ENCODE measurements at regions not wholly inside any gene's neighbourhood (a gene's known extent, or its start where the extent isn't known, plus 50 kb on each side); places are given as distances from the start of the nearest gene placed in this dataset.

- H3K36me3 ChIP-seq (ENCODE audit: low read depth, missing control alignments): no peaks in the 10 kb centered on the region
- H3K4me3 ChIP-seq: no peak overlapping the region
- no peaks in the 10 kb centered on the region for H3K9me3 ChIP-seq
- WGBS, 2 donors: 43 to 47% methylated on average over 8 of the region's 8 CpGs
- no peaks in the 10 kb centered on the region for H3K27me3 ChIP-seq
- intact Hi-C loops (cut with DNase I; ENCODE audit: low total_unique reads): no loop called here
- TF ChIP-seq POLR2A (IDR thresholded peaks at IDR 0.05): no peak
- TF ChIP-seq CTCF (IDR thresholded peaks at IDR 0.05): no peak
- H3K4me1 ChIP-seq: no peaks in the 10 kb centered on the region
- no peak overlapping the region for H3K27ac ChIP-seq
- no peak for DNase-seq
Observed at GRCh38 chr4:24433515-24434214, 150.7 kb downstream of the DHX15 start.

GRCh38 chr4:24428850-24429249 is 155.5 kb downstream of the DHX15 start:
- DNase-seq: no peak
- Histone ChIP-seq H3K4me1 (no peaks in the 10 kb centered on the region), H3K4me3 (no peak overlapping the region), H3K27me3 (no peaks in the 10 kb centered on the region), H3K27ac (no peak overlapping the region), H3K36me3 (ENCODE audit: low read depth, missing control alignments) (no peaks in the 10 kb centered on the region), H3K9me3 (no peaks in the 10 kb centered on the region)
- 67 to 68% methylated on average over 6 of the region's 6 CpGs for WGBS, 2 donors
- TF ChIP-seq CTCF (IDR thresholded peaks at IDR 0.05): no peak
- TF ChIP-seq POLR2A (IDR thresholded peaks at IDR 0.05): no peak
- intact Hi-C loops (cut with DNase I; ENCODE audit: low total_unique reads): no loop called here

DNA sequence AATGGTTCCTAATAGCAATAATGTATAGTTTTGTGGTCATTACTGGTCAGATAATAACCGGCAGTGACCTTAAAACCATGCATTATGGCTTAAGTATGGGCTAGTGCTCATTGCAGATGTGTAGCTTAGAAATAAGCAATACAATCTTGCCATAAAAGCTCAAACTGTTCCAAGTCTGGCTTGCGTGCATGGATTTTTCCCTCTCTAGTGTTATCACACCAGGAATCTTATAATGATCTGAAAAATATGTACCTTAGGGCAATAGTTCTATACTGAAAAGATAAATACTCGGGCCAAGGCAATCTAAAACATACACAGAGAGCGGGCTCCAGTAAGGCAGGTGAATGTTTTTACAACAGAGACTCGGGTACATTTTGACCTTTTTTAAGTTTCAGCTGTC is 157.8 kb downstream of the DHX15 start:
- Histone ChIP-seq H3K4me1 (no peaks in the 10 kb centered on the region), H3K9me3 (no peaks in the 10 kb centered on the region), H3K27ac (no peak overlapping the region), H3K27me3 (no peaks in the 10 kb centered on the region), H3K36me3 (ENCODE audit: low read depth, missing control alignments) (no peaks in the 10 kb centered on the region), H3K4me3 (no peak overlapping the region)
- 86 to 89% methylated on average over 5 of the region's 5 CpGs for WGBS, 2 donors
- intact Hi-C loops (cut with DNase I; ENCODE audit: low total_unique reads): no loop called here
- no peak for DNase-seq
- TF ChIP-seq CTCF (IDR thresholded peaks at IDR 0.05) (no peak), POLR2A (IDR thresholded peaks at IDR 0.05) (no peak)

- 67 to 69% methylated on average over 3 of the region's 3 CpGs for WGBS, 2 donors
- Histone ChIP-seq H3K27me3 (no peaks in the 10 kb centered on the region), H3K4me1 (no peaks in the 10 kb centered on the region), H3K27ac (no peak overlapping the region), H3K9me3 (no peaks in the 10 kb centered on the region), H3K4me3 (no peak overlapping the region), H3K36me3 (ENCODE audit: low read depth, missing control alignments) (no peaks in the 10 kb centered on the region)
- TF ChIP-seq CTCF (IDR thresholded peaks at IDR 0.05) (no peak), POLR2A (IDR thresholded peaks at IDR 0.05) (no peak)
- no peak for DNase-seq
- intact Hi-C loops (cut with DNase I; ENCODE audit: low total_unique reads): no loop called here
Observed at GRCh38 chr4:24425863-24426262, 158.5 kb downstream of the DHX15 start.

DNA sequence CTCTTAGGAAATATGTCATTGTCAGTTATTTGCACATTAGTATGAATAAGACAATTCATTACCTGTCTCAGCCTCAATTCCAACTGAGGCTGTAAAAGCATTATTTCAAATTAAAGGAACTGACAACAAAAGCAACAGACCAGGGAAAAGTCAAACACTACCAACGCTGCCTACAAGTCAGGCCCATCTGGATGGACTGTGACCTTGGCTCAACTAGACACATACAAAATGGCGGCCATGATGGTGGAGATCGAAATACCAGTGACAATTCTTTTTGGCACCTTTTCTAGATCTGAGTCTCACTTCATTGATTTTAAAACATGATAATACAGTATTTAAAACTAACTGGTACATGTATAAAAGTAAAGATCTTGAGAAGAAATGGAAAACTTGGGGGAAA is 160.7 kb downstream of the DHX15 start:
- H3K36me3 ChIP-seq (ENCODE audit: low read depth, missing control alignments): no peaks in the 10 kb centered on the region
- no peak for DNase-seq
- intact Hi-C loops (cut with DNase I; ENCODE audit: low total_unique reads): no loop called here
- H3K27ac ChIP-seq: no peak overlapping the region
- WGBS, 2 donors: 55 to 80% methylated on average over 3 of the region's 3 CpGs
- H3K4me3 ChIP-seq: no peak overlapping the region
- H3K4me1 ChIP-seq: no peaks in the 10 kb centered on the region
- TF ChIP-seq POLR2A (IDR thresholded peaks at IDR 0.05): no peak
- TF ChIP-seq CTCF (IDR thresholded peaks at IDR 0.05): no peak
- no peaks in the 10 kb centered on the region for H3K27me3 ChIP-seq
- no peaks in the 10 kb centered on the region for H3K9me3 ChIP-seq
